ENCODE measurements at regions not wholly inside any gene's neighbourhood (a gene's known extent, or its start where the extent isn't known, plus 50 kb on each side); places are given as distances from the start of the nearest gene placed in this dataset.

- TF ChIP-seq CTCF (conservative IDR thresholded peaks at IDR 0.05; ENCODE audit: low read depth, low read length): no peak
- TF ChIP-seq EZH2 (IDR thresholded peaks at IDR 0.05; ENCODE audit: low read length, unreplicated experiment): no peak
- no peak for TF ChIP-seq EZH2phosphoT487 (IDR thresholded peaks at IDR 0.05; ENCODE audit: borderline replicate concordance, low read length)
These were observed 70.6 kb upstream of the RAB6C start for GRCh38 chr2:129908721-129909373.
